Spleen (tissue), 7 donors: ENCODE measurements at regions not wholly inside any gene's neighbourhood (a gene's known extent, or its start where the extent isn't known, plus 50 kb on each side); places are given as distances from the start of the nearest gene placed in this dataset.

ENCODE experiments used
- CTCF ChIP-seq, 11 experiments: fragments of 200-600 bp in 7 of 11; fragments of 450-650 bp in 4 of 11; sonication (generic) in 4 of 11; IDR thresholded peaks in 8 of 11; conservative IDR thresholded peaks in 3 of 11; 1 replicate in 7 of 11; 2 replicates in 4 of 11; pipeline versions ENCODE4 v1.4.0 to v1.8.0; 2016 to 2021; ENCODE audit warnings: antibody characterized with exemption in 11 of 11, inconsistent platforms in 4 of 11, mild to moderate bottlenecking in 1 of 11
- POLR2A ChIP-seq, 3 donors: fragments of 450-650 bp; IDR thresholded peaks; one replicate each; pipeline ENCODE4 v1.5.1; 2017; ENCODE audit warnings: antibody characterized with exemption in 3 of 3, mild to moderate bottlenecking in 1 of 3
- POLR2AphosphoS5 ChIP-seq, 3 donors: sonication (generic); formaldehyde crosslinking; IDR thresholded peaks; one replicate each; pipeline ENCODE4 v1.5.1; 2017; ENCODE audit warnings: antibody characterized with exemption in 3 of 3
- donor health status: DM: no; HTN: no; CAD: no; lungs with moderate emphysema.
- donor health status: DM: no; HTN: no; CAD: no.
- donor health status: DM: no; HTN: no; CAD: no.

DNA sequence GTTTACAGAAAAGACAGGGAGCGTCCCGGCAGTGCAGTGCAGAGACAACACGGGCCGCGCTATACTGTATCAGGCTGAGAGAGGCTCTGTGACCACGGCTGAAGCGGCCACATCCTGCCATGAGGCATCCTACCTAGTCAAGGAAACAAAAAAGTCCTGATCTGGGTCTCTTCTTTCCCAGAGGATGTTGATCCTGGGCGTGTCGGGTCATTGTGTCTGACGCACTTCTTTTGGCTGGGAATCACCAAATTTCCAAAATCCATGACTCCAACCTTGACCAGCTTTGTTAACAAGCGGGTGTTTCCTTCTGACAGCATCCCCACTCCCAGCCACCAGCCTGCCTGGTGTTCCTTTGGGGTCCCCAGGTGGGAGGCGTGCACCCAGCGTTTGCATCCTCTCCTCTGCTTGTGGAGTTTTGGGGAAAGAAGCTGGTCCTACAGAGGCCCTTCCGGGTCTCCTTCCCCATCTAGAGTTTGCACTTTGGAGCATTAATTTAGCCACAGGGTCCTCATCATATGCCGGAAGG is 91.4 kb upstream of the RAI14 start:
- TF ChIP-seq POLR2A (IDR thresholded peaks at IDR 0.05) (no peak), CTCF (IDR thresholded peaks at IDR 0.05 in 8 of 11, conservative IDR thresholded peaks at IDR 0.05 in 3 of 11) (no peak), POLR2AphosphoS5 (IDR thresholded peaks at IDR 0.05) (peak in 2 of 3 donors; percentile 74 to 77)
